GM18507 (cell line): ENCODE measurements at regions not wholly inside any gene's neighbourhood (a gene's known extent, or its start where the extent isn't known, plus 50 kb on each side); places are given as distances from the start of the nearest gene placed in this dataset.
A peak's percentile ranks its signal among the peaks of the same experiment; 100 is the strongest.

Experiments used
- DNase-seq: peaks from one replicate; pipeline ENCODE4 v3.0.0; 2011; ENCODE audit warnings: low read depth; ENCODE audit not compliant: insufficient read length; ENCODE audit errors: extremely low spot score
- FAIRE-seq: peaks from 2 replicates; lab custom pipeline; 2011; peaks lifted over from hg19 to GRCh38; lab: Jason Lieb, UNC

DNA sequence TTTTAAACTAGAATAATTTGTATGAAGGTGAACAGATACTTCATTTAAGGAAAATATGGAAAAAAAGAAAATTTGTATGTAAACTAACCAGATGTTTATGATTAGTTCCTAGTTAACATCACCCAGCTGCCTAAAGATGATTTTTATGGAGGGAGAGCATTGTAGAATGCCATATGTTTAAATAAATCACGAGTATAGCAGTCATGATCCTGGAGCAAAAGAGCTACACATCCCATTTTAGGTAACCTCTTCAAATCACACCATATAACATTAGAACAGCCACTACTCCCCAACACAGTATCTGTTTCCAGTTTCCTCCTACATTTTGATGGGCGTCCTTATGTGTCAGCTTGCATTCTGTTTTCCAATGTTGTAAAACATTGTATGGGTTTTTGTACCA, 571.9 kb upstream of the FAM241A start:
- FAIRE-seq, result no peak
- DNase-seq, result no peak

DNA sequence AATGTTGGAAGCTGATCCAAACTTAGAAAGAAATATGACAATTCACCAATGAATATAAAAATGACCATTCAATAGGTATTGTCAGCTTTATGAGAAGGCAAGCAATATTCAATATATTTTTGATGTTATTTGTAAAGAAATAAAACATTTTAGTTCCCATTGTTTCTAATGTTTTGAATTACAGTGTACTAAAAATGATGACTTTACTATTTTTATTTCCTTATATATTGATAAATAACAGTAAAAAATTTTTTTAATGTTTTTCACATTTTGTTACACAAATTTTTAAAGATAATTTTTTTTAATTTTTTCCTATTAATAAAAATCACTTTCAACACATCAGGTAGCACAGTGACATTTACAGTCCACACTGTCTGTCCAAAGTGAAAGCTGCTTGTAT, 565.5 kb upstream of the FAM241A start:
- no peak for FAIRE-seq

DNA sequence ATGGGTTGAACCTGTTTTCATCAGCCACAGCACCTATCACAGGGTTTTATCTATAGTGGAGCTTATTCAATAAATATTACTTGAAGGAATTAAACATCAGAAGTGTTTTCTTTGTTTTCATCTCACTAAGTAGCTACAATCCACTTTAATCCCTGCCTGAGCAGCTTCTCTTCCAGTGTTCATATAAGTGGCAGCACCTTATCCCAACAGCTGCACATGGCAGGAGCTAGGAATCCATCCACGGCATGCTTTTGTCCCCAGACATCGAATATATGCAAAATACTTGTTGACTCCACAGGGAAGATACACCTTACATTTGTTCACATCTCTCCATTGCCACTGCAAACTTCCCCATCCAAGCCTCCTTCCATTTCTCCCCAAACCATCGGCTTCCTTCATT, 549.8 kb upstream of the FAM241A start:
- DNase-seq (no peak), FAIRE-seq (no peak)

More for the DNA sequence above, 565.5 kb upstream of the FAM241A start:
- DNase-seq, result no peak

DNA sequence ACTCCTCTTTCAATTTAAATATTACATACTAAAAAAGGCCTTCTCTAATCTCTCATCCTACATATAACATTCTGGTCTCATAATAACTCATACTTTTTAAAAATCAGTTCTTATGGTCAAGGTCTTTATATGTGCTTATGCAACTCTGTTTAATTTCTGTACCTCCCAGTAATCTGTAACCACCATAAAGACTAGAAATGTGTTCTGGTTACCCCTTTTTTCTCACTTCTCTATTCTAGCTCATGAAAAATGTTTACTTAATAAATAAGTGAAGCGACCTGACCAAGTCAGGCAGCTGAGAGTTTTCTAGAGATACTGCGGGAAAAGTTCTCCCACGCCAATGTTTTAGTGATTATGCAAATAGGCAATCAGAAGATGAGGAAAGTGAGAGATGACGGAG, 548.8 kb upstream of the FAM241A start:
- no peak for DNase-seq
- FAIRE-seq, result no peak

DNA sequence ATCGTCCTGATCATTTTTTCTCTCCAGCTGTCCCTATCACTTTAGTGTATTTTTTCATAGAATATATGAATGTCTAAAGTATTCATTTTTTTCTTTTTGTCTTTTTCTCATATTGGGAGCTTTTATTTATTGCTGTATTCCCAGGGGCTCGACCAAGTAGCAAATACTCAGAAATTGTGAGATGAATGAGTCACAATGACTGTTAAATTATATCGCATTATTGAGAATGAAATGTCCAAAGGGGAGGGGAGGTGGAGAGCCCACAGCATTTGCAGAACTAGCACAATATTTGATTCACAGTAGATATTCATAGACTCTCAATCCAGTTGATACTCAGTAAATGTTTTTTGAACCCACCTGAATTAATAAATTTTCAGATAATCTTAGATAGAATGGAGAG, 543.6 kb upstream of the FAM241A start:
- no peak for FAIRE-seq
- DNase-seq, result no peak

DNA sequence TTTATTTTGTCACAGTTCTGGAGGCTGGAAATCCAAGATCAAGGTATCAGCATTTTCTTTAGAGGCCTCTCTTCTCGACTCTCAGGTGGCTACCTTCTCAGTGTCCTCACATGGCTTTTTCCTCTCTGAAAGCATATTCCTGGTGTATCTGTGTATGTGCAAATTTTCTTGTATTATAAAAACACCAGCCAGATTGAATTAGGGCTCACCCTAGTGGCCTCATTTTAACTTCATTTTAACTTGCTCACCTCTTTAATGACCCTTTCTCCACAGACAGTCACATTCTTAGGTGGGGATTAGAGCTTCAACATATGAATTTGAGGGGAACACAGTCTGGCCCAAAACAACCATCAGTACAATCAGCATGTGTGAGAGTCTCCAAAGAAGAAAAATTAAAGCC, 542.4 kb upstream of the FAM241A start:
- FAIRE-seq, result no peak
- no peak for DNase-seq

DNA sequence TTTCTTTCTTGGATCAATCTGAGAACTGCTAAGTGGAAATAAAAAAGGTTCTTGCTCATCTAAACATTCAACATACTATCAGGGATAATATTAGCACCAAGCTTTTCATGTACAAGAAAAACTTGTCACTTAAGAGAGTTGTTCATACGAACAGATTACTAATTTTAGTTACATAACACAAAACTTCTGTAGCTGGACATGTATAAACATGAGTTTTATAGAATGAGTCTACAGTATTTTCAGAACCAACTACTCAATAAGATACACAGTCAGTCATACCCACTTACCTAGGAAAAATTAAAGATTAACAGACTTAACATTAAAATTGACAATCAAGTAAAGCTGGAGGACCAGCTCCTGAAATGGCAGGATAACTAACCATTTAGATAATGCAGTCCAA, 540.1 kb upstream of the FAM241A start:
- DNase-seq (no peak), FAIRE-seq (no peak)

DNA sequence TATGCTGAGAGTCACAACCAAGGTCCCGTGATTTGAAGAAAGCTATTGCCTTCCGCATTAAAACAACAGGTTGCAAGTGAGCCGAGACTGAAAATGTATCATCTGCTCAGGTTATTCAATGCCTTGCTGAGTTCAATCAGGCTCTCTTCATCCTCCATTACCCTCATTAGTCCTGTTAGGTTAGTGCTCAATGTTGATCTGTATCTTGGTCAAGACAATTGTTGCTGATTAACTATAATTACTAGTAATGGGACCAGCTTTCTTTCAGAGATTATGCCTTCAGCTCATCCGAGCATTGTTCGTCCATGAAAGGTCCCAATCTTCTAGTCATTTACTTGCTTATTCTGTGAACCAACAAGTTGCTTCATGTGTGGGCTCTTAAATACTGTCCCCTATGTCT, 534.6 kb upstream of the FAM241A start:
- no peak for FAIRE-seq
- DNase-seq, result no peak

DNA sequence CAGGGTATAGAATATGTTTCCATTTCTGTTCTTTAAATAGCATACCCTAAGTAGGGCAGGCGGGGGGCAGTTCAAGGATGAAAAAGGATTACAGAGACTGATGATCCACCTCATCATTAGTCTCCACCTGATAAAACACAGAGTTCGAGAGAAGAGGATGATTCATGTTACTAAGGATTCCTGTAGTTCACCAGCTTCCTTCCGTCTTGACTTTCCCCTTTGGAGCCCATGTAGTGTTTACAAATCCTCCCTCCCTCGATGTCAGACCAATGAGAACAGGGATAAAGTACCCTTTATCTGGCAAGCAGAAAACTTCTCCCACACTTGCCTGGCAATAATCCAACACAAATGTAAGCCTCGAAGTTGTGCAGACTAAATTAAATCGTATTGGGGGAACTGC, 526.3 kb upstream of the FAM241A start:
- no peak for FAIRE-seq
- DNase-seq, result no peak

DNA sequence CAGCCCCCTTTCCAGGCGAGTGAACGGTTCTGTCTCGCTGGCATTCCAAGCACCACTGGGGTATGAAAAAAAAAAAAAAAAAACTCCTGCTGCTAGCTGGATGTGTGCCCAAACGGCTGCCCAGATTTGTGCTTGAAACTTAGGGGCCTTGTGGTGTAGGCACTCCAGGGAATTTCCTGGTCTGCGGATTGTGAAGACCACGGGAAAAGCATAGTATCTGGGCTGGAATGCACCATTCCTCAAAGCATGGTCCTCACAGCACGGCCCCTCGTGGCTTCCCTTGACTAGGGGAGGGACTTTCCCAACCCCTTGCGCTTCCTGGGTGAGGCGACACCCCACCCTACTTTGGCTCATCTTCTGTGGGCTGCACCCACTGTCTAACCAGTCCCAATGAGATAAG, 516.8 kb upstream of the FAM241A start:
- FAIRE-seq, result no peak
- no peak for DNase-seq

DNA sequence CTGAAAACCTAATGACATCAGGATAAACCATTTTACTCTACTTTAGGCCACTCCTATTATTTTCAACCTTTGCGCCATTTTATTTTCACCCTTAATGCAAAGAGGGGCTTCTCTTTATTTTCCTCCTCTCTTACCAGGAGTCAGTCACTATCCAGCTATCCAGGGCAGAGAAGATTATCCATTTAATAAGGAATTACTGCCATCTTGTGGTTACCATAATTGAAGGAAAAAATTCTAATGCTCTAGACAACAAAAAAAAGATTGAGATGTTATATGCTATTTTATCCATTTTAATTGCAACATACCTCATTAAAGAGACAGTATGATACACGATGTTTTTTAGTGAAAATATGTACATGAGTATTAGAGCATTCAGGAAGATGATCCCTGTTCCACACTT, 514.5 kb upstream of the FAM241A start:
- FAIRE-seq, result no peak
- DNase-seq, result no peak

DNA sequence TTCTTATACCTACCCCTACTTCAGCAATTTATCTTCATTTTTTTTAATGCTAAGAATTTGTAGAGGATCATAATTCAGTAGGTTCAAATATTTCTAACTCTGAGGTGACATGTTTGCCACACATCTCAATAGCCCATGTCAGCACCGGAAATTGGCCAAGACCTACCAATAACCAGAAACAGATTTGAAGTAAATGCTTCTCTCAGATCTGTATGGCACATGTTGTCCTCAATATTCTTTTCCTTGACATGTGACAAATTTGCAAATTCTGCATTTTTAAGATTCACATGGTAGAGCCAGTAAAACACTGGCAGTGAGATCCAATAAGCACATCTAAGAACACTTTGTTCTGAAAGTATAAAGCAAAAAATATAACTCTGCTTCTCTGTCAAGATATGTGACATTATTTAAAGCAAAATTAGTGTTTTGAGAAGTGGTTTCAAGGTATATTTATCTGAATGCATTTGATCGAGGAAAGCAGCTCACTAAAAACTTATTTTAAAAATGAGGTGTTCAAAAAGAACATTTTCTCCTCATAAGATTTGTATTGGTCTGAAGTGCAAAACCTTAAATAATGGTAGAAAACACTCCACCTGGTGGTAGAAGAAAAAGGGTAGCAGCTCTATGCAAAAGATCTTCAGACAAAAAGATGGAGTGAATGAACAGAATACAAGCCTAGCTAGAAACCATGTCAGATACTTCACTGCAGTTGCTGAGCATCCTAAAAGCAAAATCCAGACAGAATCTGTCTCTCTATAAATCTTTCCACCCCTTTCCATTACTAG, 513.8 kb upstream of the FAM241A start:
- DNase-seq (no peak), FAIRE-seq (no peak)

DNA sequence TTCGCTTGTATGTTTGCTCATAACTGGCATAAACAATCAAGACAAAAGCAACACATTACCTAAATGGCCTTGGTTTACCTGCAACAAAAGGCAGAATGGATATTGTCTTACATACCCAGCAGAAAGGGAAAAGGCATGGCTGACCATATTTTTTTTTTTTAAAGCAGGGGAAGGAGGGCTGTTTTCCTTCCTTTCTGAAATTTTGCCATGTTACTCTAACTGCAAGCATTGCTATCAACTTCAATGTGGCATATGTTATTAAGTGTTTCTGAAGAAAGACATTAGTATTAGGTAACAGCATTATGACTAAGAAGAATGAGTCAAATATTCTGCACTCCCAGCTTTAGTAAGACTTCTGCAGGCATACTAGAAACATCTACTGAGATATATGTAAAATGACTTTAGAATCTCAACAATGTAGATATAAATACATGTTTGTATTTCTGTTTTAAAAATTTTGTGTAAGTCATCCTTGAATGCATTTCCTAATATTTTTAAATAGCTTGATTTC, 512.6 kb upstream of the FAM241A start:
- no peak for FAIRE-seq
- DNase-seq, result no peak

DNA sequence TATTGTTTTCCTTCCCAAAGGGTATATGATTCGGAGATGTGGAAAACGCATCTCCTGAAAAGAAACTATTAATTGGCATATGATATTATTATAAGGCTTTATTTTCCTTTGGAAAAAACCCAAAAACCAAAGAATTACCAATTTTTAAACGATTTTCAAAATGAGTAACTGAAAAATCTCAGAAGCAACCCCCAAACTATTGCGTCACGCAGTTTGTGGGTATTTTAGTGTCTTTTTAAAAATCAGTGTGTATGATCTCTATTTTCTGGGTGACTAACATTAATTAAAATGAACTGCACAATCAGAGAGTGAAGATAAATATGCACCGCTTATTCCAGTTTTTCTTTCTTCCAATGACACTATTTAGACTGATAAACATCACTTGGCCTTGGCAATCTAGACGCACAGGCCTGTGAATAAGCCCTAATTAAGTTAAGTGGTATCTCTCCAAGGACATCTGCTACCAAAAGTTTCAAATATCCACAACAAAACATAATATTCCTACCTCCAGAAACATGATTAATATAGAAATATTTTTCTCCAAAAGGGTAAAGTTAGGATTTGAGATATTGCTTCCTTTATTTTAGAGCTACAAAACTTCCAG, 511.5 kb upstream of the FAM241A start:
- no peak for FAIRE-seq
- no peak for DNase-seq

DNA sequence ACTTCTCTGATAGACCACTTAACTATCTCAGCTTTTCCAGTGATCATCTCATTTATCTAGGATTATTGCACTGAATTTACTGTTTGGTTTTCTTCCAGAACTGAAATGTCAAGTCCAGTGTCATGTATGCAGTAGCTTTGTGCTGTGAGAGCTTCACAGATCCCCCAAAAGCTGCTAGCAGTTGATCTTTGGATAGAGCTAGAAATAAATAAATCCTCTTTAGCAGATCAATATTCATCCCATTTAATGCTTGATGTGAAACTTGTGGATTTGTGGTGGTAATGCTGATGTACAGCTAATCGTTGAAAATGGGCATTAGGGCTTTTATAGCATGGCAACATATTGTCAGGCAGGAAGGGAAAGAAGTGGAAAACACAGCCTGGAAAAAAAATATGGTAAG, 509.6 kb upstream of the FAM241A start:
- FAIRE-seq (no peak), DNase-seq (no peak)

DNA sequence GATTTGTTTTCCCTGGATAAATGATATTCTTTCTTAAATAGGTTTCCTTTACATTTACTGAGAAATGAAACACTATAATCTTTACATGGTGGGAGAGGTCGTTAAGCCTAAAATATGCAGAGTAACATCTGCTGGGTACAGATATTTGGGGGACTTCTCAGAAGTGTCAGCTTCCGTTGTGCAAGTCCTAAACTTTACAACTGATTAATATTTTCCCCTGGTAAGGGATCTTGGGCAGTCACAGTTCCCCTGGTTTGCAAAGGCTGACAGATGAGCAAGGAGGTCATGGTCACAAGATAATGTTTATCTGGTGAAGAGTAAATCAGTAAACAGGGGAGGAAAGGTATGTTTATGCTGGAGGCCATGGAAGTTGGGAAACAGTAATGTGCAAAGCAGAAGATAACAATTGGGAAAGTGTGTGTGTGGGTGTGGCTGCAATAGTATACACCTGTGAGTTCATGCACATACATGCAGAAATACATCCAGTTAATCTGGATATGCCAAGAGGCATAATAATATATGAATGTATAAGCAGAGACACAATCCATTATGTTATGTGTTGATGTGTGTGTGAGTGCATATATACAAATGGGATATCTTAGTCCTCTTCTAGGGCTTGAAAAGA, 508.2 kb upstream of the FAM241A start:
- DNase-seq, result no peak
- no peak for FAIRE-seq

DNA sequence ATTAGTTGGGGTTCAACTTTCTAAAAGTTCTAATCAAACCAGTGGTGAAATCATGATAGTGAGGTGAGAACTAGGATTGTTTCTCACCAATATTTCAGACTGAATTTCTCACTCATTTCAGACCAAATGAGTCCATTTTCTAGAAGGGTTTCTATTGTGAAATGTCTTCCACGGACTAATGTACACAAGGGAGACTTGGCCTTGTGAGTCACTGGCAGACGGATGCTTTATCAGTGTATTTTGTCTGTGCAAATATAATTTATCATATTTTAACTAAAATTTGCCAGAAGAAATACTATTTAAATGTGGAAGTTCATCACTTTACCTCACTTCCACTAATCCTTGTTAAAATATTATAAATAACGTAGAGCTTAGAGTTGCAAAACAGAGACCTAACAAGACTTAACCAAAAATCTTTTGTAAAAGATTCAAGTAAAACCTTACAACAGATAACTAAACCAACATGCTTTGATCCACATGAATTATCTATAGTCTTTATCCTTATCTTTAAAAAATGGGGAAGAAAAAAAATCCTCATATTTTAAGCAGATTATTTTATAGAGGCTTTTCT, 506.0 kb upstream of the FAM241A start:
- no peak for DNase-seq
- FAIRE-seq, result no peak

DNA sequence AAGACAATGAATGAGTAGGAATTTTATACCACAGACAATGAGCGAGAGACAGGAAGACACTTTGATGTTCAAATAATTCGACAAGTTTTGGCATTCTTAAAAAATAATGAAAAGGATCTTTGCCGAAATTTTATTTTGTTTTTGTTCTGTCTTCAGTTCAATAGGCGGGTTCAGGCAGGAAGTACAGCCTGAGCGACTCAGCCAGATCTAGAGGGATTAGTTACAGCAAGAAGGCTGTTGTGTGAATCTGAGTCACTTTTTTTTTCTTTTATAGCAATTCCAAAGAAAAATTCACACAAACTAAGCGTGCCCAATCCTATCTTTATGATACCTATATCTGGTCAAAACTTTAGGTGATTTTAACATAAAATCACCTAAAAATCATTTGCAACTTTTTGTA, 505.4 kb upstream of the FAM241A start:
- DNase-seq, result no peak
- no peak for FAIRE-seq

DNA sequence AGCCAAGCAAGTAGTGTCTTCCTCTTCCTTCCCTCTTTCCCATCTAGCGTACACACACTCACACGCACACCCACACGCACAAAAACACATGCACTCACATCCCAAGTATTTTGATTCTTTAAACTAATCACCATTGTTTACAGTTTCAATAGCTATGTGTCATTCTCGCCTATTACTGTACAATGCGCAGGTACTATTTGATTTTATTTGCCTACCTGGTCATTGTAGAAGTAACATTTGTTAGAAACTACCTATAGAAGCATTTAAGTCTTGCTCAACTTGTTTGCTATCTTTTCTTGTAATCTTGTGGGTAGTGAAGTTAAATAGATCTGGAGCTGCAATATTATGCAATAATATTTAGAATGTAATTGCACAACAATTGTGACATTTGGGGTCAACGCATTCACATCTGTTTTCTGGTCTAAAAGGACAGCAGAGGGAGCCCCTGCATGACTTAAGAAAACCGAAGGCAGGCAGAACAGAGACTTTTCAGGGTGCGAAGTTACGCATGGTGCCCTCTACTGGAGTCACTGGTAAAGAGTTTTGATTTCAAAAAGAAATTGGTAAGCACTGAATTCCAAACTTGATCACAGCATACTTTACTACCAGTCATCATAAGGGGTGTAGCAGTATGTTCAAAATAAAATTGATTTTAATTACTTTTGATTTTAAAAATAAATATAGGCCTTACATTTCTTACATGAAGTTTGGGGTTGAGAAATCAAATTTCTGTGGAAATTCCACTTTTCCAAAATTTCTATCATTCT, 503.3 kb upstream of the FAM241A start:
- FAIRE-seq, result peak; percentile 94
- DNase-seq, result peak; percentile 7

DNA sequence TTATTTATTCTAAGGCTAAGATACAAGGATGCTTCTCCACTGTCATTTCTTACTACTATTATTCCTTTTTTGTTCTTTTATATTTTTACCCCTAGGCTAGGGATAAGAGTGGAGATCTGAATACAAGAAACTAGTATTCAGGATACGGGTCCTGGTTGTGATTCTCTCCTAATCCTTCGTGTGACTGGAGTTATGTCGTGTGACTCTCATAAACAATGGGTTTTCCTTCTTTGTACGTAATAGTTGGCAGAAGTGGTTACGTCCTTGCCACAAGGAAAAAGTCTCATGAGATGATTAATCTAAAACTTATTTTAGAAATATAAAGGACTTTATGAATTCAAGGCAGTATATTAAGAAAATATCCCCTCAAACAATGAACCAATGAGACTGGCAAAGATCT, 497.2 kb upstream of the FAM241A start:
- DNase-seq (no peak), FAIRE-seq (no peak)
